CD14-positive monocyte (primary cell): ENCODE measurements at regions not wholly inside any gene's neighbourhood (a gene's known extent, or its start where the extent isn't known, plus 50 kb on each side); places are given as distances from the start of the nearest gene placed in this dataset.
"Not testable (repeated sequence)": the region's sequence is repeated elsewhere in the genome, so short reads cannot be mapped to it uniquely, and the experiment has no call there.

Experiments used
- DNase-seq, 3 donors: peaks; one replicate each; pipeline ENCODE4 v3.0.0-alpha.2; 2011 to 2022
- H2AFZ ChIP-seq: 2 replicates; pipeline ENCODE4 v1.6.0; 2012; ENCODE audit warnings: mild to moderate bottlenecking, low read depth, low read length, inconsistent platforms; ENCODE audit not compliant: insufficient read depth, poor library complexity, severe bottlenecking
- H3K27ac ChIP-seq, 2 donors: 1 replicate in 1 of 2; 2 replicates in 1 of 2; pipeline ENCODE4 v1.5.1; 2012 to 2013; ENCODE audit warnings: low read length in 2 of 2, control low read depth in 1 of 2, inconsistent platforms in 1 of 2, low read depth in 1 of 2, mild to moderate bottlenecking in 1 of 2
- H3K27me3 ChIP-seq, 2 donors: one replicate each; pipeline versions ENCODE4 v1.6.0 to v1.6.1; 2011 to 2013; ENCODE audit warnings: low read length in 2 of 2; ENCODE audit not compliant: control insufficient read depth in 2 of 2, insufficient read depth in 2 of 2
- H3K36me3 ChIP-seq, 2 donors: replicated peaks in 1 of 2; 1 replicate in 1 of 2; 2 replicates in 1 of 2; pipeline versions ENCODE4 v1.5.1 to v1.6.1; 2012 to 2013; ENCODE audit warnings: low read length in 2 of 2, control low read depth in 1 of 2, inconsistent platforms in 1 of 2, mild to moderate bottlenecking in 1 of 2; ENCODE audit not compliant: insufficient read depth in 2 of 2, control insufficient read depth in 1 of 2
- H3K4me1 ChIP-seq, 2 donors: 1 replicate in 1 of 2; 2 replicates in 1 of 2; pipeline versions ENCODE4 v1.5.1 to v1.6.1; 2012 to 2013; ENCODE audit warnings: low read length in 2 of 2, control low read depth in 1 of 2, inconsistent platforms in 1 of 2, mild to moderate bottlenecking in 1 of 2, moderate library complexity in 1 of 2; ENCODE audit not compliant: insufficient read depth in 2 of 2, control insufficient read depth in 1 of 2
- H3K4me2 ChIP-seq: replicated peaks from 2 replicates; pipeline ENCODE3; 2012; ENCODE audit warnings: low read length, moderate library complexity, mild to moderate bottlenecking; ENCODE audit not compliant: poor library complexity, severe bottlenecking; ENCODE audit errors: extremely low read depth
- H3K4me3 ChIP-seq, 3 experiments: fragments of 200-600 bp in 1 of 3; sonication (generic) in 1 of 3; replicated peaks in 1 of 3; 1 replicate in 2 of 3; 2 replicates in 1 of 3; pipeline ENCODE4 v1.5.1; 2011 to 2013; ENCODE audit warnings: low read length in 3 of 3, mild to moderate bottlenecking in 3 of 3, control low read depth in 2 of 3, low read depth in 2 of 3, inconsistent platforms in 1 of 3, moderate library complexity in 1 of 3
- H3K79me2 ChIP-seq: 2 replicates; pipeline ENCODE4 v1.6.0; 2012; ENCODE audit warnings: mild to moderate bottlenecking, control low read depth, inconsistent platforms, low read length, moderate library complexity; ENCODE audit not compliant: insufficient read depth
- H3K9ac ChIP-seq: 2 replicates; pipeline ENCODE4 v1.6.0; 2017; ENCODE audit warnings: low read length, mild to moderate bottlenecking; ENCODE audit not compliant: insufficient read depth, poor library complexity, severe bottlenecking
- H3K9me3 ChIP-seq, 2 donors: replicated peaks in 1 of 2; 1 replicate in 1 of 2; 2 replicates in 1 of 2; pipeline versions ENCODE4 v1.5.1 to v1.6.1; 2012 to 2013; ENCODE audit warnings: low read length in 2 of 2, control low read depth in 1 of 2; ENCODE audit not compliant: control insufficient read depth in 1 of 2, insufficient read depth in 1 of 2
- H4K20me1 ChIP-seq: 2 replicates; pipeline ENCODE4 v1.6.0; 2012; ENCODE audit warnings: mild to moderate bottlenecking, low read length, control low read depth, moderate library complexity; ENCODE audit not compliant: insufficient read depth
- H3K27ac Mint-ChIP-seq, 7 donors: one replicate each; pipeline ENCODE4 v1.8.0; 2020; ENCODE audit warnings: mild to moderate bottlenecking in 7 of 7, mixed read lengths in 7 of 7, moderate library complexity in 6 of 7, inconsistent platforms in 2 of 7
- H3K27me3 Mint-ChIP-seq, 3 donors: one replicate each; pipeline ENCODE4 v1.8.0; 2021 to 2022; ENCODE audit warnings: low read depth in 3 of 3, mild to moderate bottlenecking in 3 of 3, mixed read lengths in 3 of 3, moderate library complexity in 3 of 3, inconsistent platforms in 1 of 3
- H3K36me3 Mint-ChIP-seq, 2 donors: one replicate each; pipeline ENCODE4 v1.8.0; 2020; ENCODE audit warnings: mixed read lengths in 2 of 2, inconsistent platforms in 1 of 2, mild to moderate bottlenecking in 1 of 2
- H3K4me1 Mint-ChIP-seq: one replicate; pipeline ENCODE4 v1.8.0; 2020; ENCODE audit warnings: mild to moderate bottlenecking, mixed read lengths
- H3K4me3 Mint-ChIP-seq, 2 donors: one replicate each; pipeline ENCODE4 v1.8.0; 2020; ENCODE audit warnings: mild to moderate bottlenecking in 2 of 2, mixed read lengths in 2 of 2, moderate library complexity in 1 of 2
- H3K9me3 Mint-ChIP-seq, 7 donors: one replicate each; pipeline ENCODE4 v1.8.0; 2020 to 2022; ENCODE audit warnings: mixed read lengths in 7 of 7, mild to moderate bottlenecking in 6 of 7, moderate library complexity in 6 of 7, inconsistent platforms in 2 of 7
- CTCF ChIP-seq: fragments of 200-600 bp; IDR thresholded peaks from one replicate; pipeline ENCODE4 v1.8.0; 2022; ENCODE audit warnings: antibody characterized with exemption, mild to moderate bottlenecking
- WGBS: methylation state at CpG from one replicate; pipeline ENCODE4 v1.1.5; 2013; ENCODE audit warnings: missing lambda C conversion rate; ENCODE audit not compliant: insufficient coverage; 5-methylcytosine and 5-hydroxymethylcytosine counted together
- intact Hi-C, 2 donors: fragments of 100-400 bp; cut with micrococcal nuclease; formaldehyde crosslinking; loops; one replicate each; pipeline versions ENCODE4 v1.15.0 to v1.15.1; 2023

GRCh38 chr18:60017371-60017770 is 117.6 kb downstream of the PMAIP1 start:
- Histone ChIP-seq H2AFZ (no peak overlapping the region), H3K9me3 (no peaks in the 10 kb centered on the region)
- H3K4me3 Mint-ChIP-seq: no peak overlapping the region

DNA sequence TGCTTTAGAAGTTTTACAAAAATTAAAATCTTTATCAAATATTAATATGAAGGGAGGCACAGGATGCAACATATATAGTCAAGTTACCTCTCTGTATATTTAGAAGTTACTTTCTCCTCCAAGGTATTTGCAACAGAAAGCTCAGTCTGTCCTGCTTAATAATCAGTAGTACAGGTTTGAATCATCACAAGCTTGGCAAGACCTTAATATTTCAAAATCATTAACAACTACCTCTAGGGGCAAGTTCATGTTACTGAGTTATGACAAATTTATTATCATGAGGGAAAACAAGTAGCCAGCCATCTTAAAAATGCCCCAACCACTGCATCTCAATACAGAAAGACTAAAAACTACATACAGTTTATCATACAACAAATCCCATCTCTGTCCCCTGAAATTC is 116.0 kb downstream of the PMAIP1 start:
- H3K9ac ChIP-seq, intact Hi-C loops, H3K4me2 ChIP-seq, H3K27me3 Mint-ChIP-seq, H3K36me3 Mint-ChIP-seq, H3K27ac ChIP-seq, H3K4me1 Mint-ChIP-seq, DNase-seq, H3K4me3 ChIP-seq, H3K9me3 ChIP-seq, H3K27ac Mint-ChIP-seq, H3K27me3 ChIP-seq, H3K36me3 ChIP-seq, H3K4me3 Mint-ChIP-seq, H3K79me2 ChIP-seq, H2AFZ ChIP-seq, H3K4me1 ChIP-seq, H3K9me3 Mint-ChIP-seq, H4K20me1 ChIP-seq: not testable (repeated sequence)

More at GRCh38 chr18:60017371-60017770, 117.6 kb downstream of the PMAIP1 start:
- no peak overlapping the region for H3K27ac ChIP-seq
- H4K20me1 ChIP-seq: no peaks in the 10 kb centered on the region
- Mint-ChIP-seq H3K4me1 (no peaks in the 10 kb centered on the region), H3K27me3 (peaks cover 2 to 5% (median 4%) of the 10 kb centered on the region in 3 donors), H3K36me3 (no peaks in the 10 kb centered on the region), H3K9me3 (peaks cover 0 to 2% (median 0%) of the 10 kb centered on the region in 7 donors), H3K27ac (no peak overlapping the region)
- H3K4me3 ChIP-seq: no peak overlapping the region
- no peak overlapping the region for H3K4me2 ChIP-seq
- H3K79me2 ChIP-seq: no peaks in the 10 kb centered on the region
- intact Hi-C loops: no loop called here
- TF ChIP-seq CTCF: no peak
- WGBS: no CpG with 5 or more reads among the region's 22 CpGs
- H3K36me3 ChIP-seq: no peaks in the 10 kb centered on the region
- no peak overlapping the region for H3K9ac ChIP-seq
- no peaks in the 10 kb centered on the region for H3K27me3 ChIP-seq
- no peaks in the 10 kb centered on the region for H3K4me1 ChIP-seq
- no peak for DNase-seq

GRCh38 chr18:60013148-60013547 is 113.4 kb downstream of the PMAIP1 start:
- H4K20me1 ChIP-seq, H3K27me3 ChIP-seq, intact Hi-C loops, H3K4me3 Mint-ChIP-seq, H3K4me2 ChIP-seq, H3K79me2 ChIP-seq, H3K27ac ChIP-seq, DNase-seq, H3K27ac Mint-ChIP-seq, H3K9ac ChIP-seq, H2AFZ ChIP-seq, H3K36me3 Mint-ChIP-seq, H3K36me3 ChIP-seq, H3K4me1 ChIP-seq, H3K4me3 ChIP-seq, H3K4me1 Mint-ChIP-seq, H3K27me3 Mint-ChIP-seq: not testable (repeated sequence)
- WGBS: 96% methylated on average over 5 of the region's 9 CpGs
- peaks cover 9 to 22% (median 14%) of the 10 kb centered on the region in 7 donors for H3K9me3 Mint-ChIP-seq
- H3K9me3 ChIP-seq: peaks cover 0 to 14% of the 10 kb centered on the region in 2 donors
